ENCODE measurements at regions not wholly inside any gene's neighbourhood (a gene's known extent, or its start where the extent isn't known, plus 50 kb on each side); places are given as distances from the start of the nearest gene placed in this dataset.

DNA sequence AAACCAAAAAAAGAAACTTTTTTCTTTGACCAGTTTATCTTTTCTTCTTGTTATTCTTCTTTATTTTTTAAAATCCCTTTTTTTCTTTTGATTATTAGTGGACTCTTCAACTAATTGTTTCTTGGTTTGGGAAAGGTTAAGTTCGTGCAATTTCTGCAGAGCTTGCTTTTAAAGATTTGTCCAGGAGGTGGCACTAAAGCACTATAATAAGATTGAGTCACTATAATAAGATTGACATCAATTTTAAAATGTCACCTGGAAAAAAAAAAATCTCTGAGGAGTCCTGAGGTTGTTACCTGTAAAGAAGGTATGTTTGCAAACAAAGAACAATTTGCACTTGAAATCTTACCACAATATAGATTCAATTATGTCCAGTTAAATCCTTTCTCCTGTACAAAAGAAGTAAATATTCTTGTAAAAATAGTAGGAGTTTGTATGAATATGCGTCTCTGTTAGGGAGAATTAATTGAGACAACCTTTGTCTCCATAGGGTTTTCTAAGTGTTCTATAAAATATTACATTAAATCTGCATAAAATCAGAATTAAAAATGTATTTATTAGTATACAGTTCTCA lies 166.7 kb downstream of the ADGRL4 start:
- peak; percentile 66 to 81 for DNase-seq (ENCODE audit: low read depth in 2 of 2)
- TF ChIP-seq, protein P1, sequence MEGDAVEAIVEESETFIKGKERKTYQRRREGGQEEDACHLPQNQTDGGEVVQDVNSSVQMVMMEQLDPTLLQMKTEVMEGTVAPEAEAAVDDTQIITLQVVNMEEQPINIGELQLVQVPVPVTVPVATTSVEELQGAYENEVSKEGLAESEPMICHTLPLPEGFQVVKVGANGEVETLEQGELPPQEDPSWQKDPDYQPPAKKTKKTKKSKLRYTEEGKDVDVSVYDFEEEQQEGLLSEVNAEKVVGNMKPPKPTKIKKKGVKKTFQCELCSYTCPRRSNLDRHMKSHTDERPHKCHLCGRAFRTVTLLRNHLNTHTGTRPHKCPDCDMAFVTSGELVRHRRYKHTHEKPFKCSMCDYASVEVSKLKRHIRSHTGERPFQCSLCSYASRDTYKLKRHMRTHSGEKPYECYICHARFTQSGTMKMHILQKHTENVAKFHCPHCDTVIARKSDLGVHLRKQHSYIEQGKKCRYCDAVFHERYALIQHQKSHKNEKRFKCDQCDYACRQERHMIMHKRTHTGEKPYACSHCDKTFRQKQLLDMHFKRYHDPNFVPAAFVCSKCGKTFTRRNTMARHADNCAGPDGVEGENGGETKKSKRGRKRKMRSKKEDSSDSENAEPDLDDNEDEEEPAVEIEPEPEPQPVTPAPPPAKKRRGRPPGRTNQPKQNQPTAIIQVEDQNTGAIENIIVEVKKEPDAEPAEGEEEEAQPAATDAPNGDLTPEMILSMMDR (IDR thresholded peaks at IDR 0.05; ENCODE audit: low read depth, low read length), result peak; percentile 56
- H3K4me3 ChIP-seq (replicated peaks in 1 of 2; ENCODE audit: low read depth in 2 of 2, low read length in 2 of 2), result no peak overlapping the region

Measured in cardiac fibroblast (primary cell).